ENCODE measurements at regions not wholly inside any gene's neighbourhood (a gene's known extent, or its start where the extent isn't known, plus 50 kb on each side); places are given as distances from the start of the nearest gene placed in this dataset.
"Not testable (repeated sequence)": the region's sequence is repeated elsewhere in the genome, so short reads cannot be mapped to it uniquely, and the experiment has no call there.

DNA sequence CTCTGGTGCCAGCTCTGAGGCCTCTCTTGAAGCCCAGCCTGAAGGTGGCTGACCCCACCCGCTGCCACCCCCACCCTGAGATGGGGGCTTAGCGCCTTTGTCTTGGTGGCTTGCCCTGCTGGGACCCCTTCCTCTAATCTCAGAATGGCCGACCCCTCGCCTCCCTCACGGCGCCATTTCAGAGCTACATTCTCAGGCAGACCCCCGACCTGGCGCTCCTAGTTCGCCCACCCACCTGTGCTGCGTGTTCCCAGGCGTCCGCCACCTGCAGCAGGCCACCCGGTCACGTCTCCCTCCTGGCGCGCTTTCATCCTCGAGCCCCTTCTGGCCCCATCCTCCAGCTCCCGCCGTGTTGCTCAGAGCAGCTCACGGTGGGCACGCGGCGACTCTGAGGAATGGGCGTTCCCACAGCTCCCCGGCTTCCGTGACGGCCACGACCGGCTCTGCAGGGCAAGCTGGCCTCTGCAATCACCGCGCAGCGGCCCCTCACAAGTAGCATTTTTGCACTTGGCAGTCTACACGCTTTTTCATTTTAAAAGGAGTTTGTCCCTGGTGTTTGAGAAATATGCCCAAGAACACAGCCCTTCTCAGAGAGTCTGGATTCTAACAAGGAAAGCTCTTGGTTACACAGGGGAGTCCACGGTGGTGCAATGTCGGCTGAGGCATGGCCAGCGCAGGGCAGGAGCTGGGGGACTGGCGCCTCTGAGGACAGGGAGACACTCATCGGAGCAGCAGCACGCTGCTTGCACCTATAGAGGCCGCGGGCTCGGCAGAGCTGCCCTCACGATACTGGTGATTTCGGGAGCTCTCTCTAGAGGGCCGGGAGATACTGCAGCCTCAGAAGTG lies 105.7 kb upstream of the C14orf180 start:
- ATAC-seq (ENCODE audit: low read depth in 2 of 2) (no peak), DNase-seq (no peak)
- H3K4me3 Mint-ChIP-seq, result no peak overlapping the region
- peaks cover 0 to 9% (median 3%) of the 10 kb centered on the region in 3 donors for H3K4me1 Mint-ChIP-seq
- peaks cover 23 to 29% (median 28%) of the 10 kb centered on the region in 3 donors for H3K27me3 Mint-ChIP-seq
- H3K27ac Mint-ChIP-seq, result peak overlapping the region in 1 of 6 donors; percentile 6
- H3K9me3 Mint-ChIP-seq, result peaks cover 0 to 9% (median 0%) of the 10 kb centered on the region in 7 donors
- no peaks in the 10 kb centered on the region for H3K36me3 Mint-ChIP-seq

DNA sequence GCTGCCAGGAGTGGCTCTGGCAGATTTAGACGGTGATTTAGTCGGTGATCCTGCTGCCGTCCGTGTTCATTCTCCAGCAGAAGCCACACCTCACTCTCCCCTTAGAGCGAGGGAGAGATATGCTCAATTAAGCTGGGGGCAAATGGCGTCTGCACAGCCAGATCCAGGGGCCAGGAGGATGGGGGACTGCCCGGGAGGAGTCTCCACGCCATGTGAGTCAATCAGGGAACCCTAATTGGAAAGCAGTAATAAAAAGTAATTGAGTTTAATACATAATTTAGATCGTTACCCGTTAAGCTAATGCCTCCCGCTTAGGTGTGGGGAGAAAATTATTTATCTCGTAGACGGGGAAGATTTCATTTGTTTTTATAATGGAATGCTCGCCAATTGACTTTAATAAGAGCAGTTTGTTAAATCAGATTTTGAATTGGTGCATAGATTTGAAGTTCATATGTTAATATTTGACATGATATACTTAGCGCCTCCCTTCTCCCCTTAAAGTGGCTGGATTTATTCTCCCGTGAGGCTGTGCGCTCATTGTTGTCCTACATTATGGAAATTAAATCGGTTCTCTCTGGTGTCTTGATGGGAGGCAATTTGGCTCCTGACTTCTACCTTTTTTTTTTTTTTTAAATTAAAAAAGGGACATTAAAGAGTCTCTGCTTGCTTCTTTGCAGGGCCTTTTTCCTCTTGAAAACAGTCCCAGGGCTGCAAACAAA lies 104.9 kb upstream of the C14orf180 start:
- H3K27ac Mint-ChIP-seq, result no peak overlapping the region
- no peaks in the 10 kb centered on the region for H3K36me3 Mint-ChIP-seq
- H3K4me1 Mint-ChIP-seq, result peaks cover 0 to 9% (median 3%) of the 10 kb centered on the region in 3 donors
- H3K27me3 Mint-ChIP-seq, result peaks cover 20 to 36% (median 28%) of the 10 kb centered on the region in 3 donors
- no peak overlapping the region for H3K4me3 Mint-ChIP-seq
- ATAC-seq (ENCODE audit: low read depth in 2 of 2) (no peak), DNase-seq (no peak)
- peaks cover 0 to 9% (median 0%) of the 10 kb centered on the region in 7 donors for H3K9me3 Mint-ChIP-seq

DNA sequence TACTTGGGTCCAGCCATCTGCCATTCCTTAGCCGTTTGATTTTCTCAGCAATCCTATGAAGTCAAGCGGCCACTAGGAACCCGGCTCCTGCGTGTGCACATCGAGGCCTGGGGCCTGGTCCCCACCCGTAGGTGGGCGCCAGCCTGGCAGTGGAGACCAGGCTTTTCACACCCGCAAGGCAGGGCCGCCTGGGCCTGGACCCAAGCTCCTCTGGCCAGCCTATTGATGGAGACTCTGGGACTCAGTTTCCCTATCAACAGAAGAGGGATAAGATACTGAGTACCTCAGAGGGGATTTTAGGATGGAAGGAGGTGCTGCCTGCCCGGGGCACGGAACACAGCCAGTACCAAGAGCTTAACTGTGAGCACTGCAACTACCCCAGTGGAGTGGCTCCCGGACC lies 104.3 kb upstream of the C14orf180 start:
- Mint-ChIP-seq H3K36me3 (no peaks in the 10 kb centered on the region), H3K4me3 (no peak overlapping the region), H3K27ac (no peak overlapping the region), H3K9me3 (peaks cover 0 to 9% (median 2%) of the 10 kb centered on the region in 7 donors), H3K27me3 (peaks cover 15 to 36% (median 28%) of the 10 kb centered on the region in 3 donors), H3K4me1 (peaks cover 0 to 9% (median 3%) of the 10 kb centered on the region in 3 donors)
- ATAC-seq (ENCODE audit: low read depth in 2 of 2), result no peak
- DNase-seq, result no peak

DNA sequence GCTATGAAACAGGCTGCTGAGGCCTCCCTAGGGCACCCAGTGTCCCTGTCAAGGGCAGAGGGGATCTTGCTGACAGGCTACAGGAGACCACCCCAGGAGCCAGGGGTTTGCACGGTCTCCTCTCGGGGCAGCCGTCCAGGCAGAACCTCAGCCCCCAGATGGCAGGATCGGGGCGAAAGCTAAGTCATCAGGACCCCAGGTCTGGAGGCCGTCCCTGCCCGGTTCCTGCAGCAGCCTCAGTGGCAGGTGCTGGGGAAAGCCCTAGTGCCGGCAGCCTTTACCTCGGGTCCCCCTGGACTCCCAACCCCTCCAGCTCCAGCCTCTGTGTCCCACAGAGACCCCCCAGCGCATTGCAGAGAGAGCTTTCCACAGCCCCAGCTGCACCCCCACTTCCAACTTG lies 103.8 kb upstream of the C14orf180 start:
- DNase-seq, result no peak
- Mint-ChIP-seq H3K36me3 (peaks cover 0 to 2% of the 10 kb centered on the region in 2 donors), H3K27me3 (peaks cover 13 to 36% (median 28%) of the 10 kb centered on the region in 3 donors), H3K4me1 (peaks cover 0 to 9% (median 3%) of the 10 kb centered on the region in 3 donors), H3K9me3 (peaks cover 0 to 13% (median 2%) of the 10 kb centered on the region in 7 donors), H3K4me3 (no peak overlapping the region), H3K27ac (no peak overlapping the region)
- ATAC-seq (ENCODE audit: low read depth in 2 of 2), result no peak

DNA sequence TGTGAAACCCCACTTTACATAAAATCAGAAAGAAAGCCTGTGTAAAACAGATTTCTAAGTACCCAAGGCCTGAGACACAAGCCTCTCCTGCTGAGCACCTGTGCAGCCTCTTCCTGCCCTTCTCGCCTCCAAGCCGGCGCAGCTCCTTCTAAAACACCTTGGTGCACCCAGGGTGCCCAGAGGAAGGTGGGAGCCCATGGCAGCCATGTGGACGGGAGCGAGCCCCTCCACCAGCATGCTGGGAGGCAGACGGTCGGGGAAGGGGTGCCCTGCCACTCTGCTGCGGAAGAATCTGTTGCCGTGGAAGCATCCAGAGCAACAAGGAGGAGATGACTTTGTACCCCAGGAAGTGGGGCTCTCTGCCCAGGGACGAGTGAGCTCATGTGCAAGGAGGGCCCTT lies 103.1 kb upstream of the C14orf180 start:
- no peak overlapping the region for H3K4me3 Mint-ChIP-seq

DNA sequence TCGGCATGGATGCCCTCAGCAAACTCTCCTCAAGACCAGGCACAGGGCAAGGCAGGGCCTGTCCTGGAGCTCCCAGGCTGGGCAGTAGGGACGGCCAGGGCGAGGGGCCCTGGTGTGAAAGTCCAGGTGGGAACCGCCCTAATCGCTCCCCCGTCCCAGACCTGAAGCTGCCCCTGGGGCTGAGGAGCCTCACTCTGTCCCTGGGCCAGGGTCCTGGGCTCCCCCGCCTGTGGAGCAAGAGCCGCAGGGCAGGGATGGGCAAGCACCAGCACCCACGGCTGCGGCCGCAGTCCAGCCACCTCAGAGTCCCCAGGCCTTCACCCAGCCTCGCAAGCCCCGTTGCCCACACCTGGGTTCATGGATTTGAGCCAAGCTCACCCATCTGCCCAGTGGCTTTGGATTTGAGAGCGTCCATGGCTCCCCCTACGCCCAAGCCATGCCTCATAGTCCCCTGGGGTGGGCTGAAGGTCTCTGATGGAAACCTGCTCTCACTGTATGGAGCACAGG lies 102.4 kb upstream of the C14orf180 start:
- H3K27me3 Mint-ChIP-seq, result peaks cover 6 to 31% (median 18%) of the 10 kb centered on the region in 3 donors
- no peak for ATAC-seq (ENCODE audit: low read depth in 2 of 2)
- H3K4me3 Mint-ChIP-seq, result no peak overlapping the region
- no peak overlapping the region for H3K27ac Mint-ChIP-seq
- peaks cover 0 to 15% of the 10 kb centered on the region in 2 donors for H3K36me3 Mint-ChIP-seq
- no peak for DNase-seq
- peaks cover 0 to under 1% (median 0%) of the 10 kb centered on the region in 3 donors for H3K4me1 Mint-ChIP-seq
- H3K9me3 Mint-ChIP-seq, result peaks cover 7 to 17% (median 15%) of the 10 kb centered on the region in 7 donors

More for the DNA sequence above, 103.1 kb upstream of the C14orf180 start:
- ATAC-seq (ENCODE audit: low read depth in 2 of 2) (no peak), DNase-seq (no peak)
- Mint-ChIP-seq H3K4me1 (peaks cover 0 to 7% (median 3%) of the 10 kb centered on the region in 3 donors), H3K36me3 (peaks cover 0 to 8% of the 10 kb centered on the region in 2 donors), H3K27ac (no peak overlapping the region), H3K9me3 (peaks cover 4 to 17% (median 8%) of the 10 kb centered on the region in 7 donors), H3K27me3 (peaks cover 13 to 39% (median 25%) of the 10 kb centered on the region in 3 donors)

DNA sequence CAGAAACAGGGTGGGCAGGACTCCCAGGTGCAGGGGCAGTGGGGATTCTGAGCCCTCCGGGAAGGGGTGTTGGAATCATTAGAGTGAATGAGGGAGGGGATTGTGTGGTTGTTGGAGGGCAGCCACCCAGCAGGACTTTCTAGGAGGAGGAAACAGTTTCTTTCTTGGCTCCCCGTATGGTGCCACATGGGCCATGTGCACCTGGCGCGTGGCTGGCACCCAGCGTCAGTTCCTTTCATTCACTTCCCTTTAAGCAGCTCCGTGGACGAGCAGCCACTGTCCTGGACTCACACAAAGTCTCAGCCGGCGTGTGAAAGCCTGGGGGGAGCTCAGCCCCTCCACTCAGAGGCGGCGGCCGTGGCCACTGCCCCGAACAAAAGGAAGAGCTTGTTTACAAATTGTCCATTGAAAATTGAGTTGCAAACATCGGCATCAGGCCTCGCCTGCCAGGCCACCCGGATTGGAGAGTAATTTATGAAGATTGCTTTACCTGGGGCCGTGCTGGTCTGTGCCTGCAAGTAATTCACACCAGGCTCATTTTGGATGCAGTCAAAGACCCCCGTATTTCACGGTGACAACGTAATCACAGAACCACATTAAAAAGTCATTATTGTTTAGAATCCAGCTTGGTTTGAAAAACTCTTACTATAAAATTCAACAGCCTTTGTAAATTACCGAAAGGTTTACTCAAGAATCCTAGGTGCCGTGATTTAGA lies 101.7 kb upstream of the C14orf180 start:
- H3K27me3 Mint-ChIP-seq, result peaks cover 5 to 32% (median 14%) of the 10 kb centered on the region in 3 donors
- peak overlapping the region in 1 of 8 donors; percentile 56 for H3K4me3 Mint-ChIP-seq
- H3K9me3 Mint-ChIP-seq, result peaks cover 8 to 24% (median 17%) of the 10 kb centered on the region in 7 donors
- peaks cover under 1 to 18% of the 10 kb centered on the region in 2 donors for H3K36me3 Mint-ChIP-seq
- DNase-seq, result no peak
- H3K4me1 Mint-ChIP-seq, result no peaks in the 10 kb centered on the region
- no peak overlapping the region for H3K27ac Mint-ChIP-seq
- ATAC-seq (ENCODE audit: low read depth in 2 of 2), result no peak

DNA sequence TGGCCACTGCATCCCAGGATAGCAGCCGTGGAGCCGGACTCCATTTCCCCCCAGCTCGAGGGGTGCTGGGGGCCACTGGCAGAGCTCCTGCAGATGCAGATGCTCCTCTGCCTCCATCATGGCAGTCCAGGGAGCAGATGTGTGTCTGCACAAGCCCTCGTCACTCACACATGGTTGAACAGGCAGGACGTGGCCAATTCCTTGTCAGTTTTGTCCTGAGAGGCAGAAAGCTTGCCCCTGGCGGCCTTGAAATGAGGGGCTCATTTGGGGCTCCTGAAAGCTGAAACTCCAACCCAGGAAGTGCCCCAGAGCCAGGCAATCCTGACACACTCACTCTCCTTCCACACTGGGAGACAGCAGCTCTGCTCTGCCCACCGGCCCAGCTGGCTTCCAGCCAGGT lies 100.9 kb upstream of the C14orf180 start:
- peaks cover 11 to 33% (median 22%) of the 10 kb centered on the region in 3 donors for H3K27me3 Mint-ChIP-seq
- peaks cover 7 to 26% of the 10 kb centered on the region in 2 donors for H3K36me3 Mint-ChIP-seq
- no peaks in the 10 kb centered on the region for H3K4me1 Mint-ChIP-seq
- ATAC-seq (ENCODE audit: low read depth in 2 of 2), result no peak
- H3K9me3 Mint-ChIP-seq, result peaks cover 12 to 31% (median 23%) of the 10 kb centered on the region in 7 donors
- H3K4me3 Mint-ChIP-seq, result peak overlapping the region in 1 of 8 donors; percentile 3
- H3K27ac Mint-ChIP-seq, result no peak overlapping the region
- no peak for DNase-seq

DNA sequence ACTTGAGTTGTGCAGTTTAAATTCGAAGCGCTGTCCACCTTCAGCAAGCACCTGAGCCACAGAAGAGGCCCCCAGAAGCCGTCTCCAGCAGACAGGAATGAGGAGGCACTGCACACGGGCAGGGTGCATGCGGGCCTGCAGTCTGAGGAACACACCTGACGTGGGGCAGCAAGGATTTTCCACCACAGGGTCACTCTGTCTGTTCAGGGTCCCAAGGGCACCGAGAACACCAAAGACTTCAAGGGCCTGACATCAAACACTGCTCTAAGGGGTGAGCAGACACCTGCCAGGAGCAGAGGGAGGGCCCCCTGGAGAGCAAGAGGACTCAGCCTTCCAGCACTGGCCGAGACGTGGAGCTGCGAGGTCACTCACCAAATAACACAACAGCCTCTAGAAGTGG lies 99.7 kb upstream of the C14orf180 start:
- no peak for DNase-seq
- Mint-ChIP-seq H3K4me1 (no peaks in the 10 kb centered on the region), H3K9me3 (peaks cover 14 to 40% (median 28%) of the 10 kb centered on the region in 7 donors), H3K4me3 (no peak overlapping the region), H3K36me3 (peaks cover 7 to 32% of the 10 kb centered on the region in 2 donors), H3K27me3 (peaks cover 11 to 31% (median 22%) of the 10 kb centered on the region in 3 donors), H3K27ac (no peak overlapping the region)
- no peak for ATAC-seq (ENCODE audit: low read depth in 2 of 2)

DNA sequence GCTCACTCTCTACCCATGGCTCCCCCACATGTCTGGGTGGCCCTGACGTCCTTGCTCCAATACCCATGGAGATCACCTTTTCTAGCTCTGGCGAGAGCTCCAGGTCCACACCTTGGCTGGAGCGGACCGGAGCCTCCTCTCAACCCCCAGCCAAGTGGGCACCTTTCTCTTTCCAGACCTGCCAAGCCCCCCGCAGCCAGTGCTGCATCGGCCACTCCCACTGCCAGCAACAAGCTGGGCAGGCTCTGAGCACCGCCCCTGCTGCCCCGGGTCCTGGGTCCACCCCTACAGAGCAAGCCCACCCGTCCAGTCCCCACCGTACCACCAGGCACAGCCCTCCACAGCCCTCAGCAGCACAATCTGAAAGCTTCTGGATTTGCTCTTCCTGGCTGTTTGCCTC lies 98.2 kb upstream of the C14orf180 start:
- no peaks in the 10 kb centered on the region for H3K4me1 Mint-ChIP-seq
- peak overlapping the region in 1 of 8 donors; percentile 83 for H3K4me3 Mint-ChIP-seq
- peaks cover 11 to 40% (median 30%) of the 10 kb centered on the region in 3 donors for H3K27me3 Mint-ChIP-seq
- no peak overlapping the region for H3K27ac Mint-ChIP-seq
- H3K9me3 Mint-ChIP-seq, result peaks cover 14 to 43% (median 28%) of the 10 kb centered on the region in 7 donors
- ATAC-seq (ENCODE audit: low read depth in 2 of 2), result no peak
- H3K36me3 Mint-ChIP-seq, result peaks cover 7 to 32% of the 10 kb centered on the region in 2 donors
- DNase-seq, result no peak

DNA sequence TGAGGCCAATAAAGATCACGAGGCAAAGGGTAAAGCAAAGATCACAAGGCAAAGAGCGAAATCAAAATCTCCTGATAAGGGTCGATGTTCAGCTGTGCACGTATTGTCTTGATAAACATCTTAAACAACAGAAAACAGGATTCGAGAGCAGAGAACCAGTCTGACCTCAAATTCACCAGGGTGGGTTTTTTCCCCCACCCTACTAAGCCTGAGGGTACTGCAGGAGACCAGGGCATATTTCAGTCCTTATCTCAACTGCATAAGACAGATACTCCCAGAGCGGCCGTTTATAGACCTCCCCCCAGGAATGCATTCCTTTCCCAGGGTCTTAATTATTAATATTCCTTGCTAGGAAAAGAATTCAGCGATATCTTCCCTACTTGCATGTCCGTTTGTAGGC lies 97.5 kb upstream of the C14orf180 start:
- ATAC-seq (ENCODE audit: low read depth in 2 of 2); H3K27ac Mint-ChIP-seq; DNase-seq; H3K4me3 Mint-ChIP-seq; H3K4me1 Mint-ChIP-seq: not testable (repeated sequence)
- H3K27me3 Mint-ChIP-seq, result peaks cover 11 to 47% (median 36%) of the 10 kb centered on the region in 3 donors
- H3K36me3 Mint-ChIP-seq, result peaks cover 7 to 32% of the 10 kb centered on the region in 2 donors
- H3K9me3 Mint-ChIP-seq, result peaks cover 14 to 43% (median 28%) of the 10 kb centered on the region in 7 donors

DNA sequence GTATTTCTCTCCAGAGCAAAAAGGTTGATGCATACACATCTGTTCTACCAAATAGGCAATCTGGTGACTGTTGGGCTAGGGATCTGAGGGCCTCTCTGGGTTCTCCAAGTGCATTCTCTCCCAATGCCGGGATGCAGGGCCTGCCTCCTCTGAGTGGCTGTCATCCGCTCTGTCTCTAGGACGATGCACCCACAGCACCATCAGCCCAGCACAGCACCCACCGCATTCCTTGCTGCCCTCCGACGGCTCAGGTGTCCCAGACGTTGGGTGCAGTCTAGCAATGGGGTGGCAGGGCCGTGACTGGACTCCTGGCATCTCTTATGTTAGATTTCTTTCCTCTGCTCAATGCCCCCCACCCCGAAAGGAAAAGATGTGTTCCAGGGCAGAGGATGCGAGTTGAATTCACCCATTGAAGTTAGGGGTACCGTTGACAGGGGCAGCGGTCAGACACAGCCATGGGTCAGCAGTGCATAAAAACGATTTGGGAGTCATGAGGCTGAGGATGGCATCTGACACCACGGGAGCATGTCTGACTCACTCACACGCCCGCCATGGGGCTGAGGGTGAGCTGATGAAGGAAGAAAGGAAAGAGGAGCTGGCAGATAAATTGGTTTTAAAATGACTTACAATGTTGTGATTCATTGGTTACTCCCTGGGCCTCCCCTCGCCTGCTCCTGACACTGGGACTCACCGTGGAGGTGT lies 93.2 kb upstream of the C14orf180 start:
- no peak overlapping the region for H3K27ac Mint-ChIP-seq
- H3K4me1 Mint-ChIP-seq, result no peaks in the 10 kb centered on the region
- H3K4me3 Mint-ChIP-seq, result peak overlapping the region in 1 of 8 donors; percentile 16
- peaks cover 7 to 24% of the 10 kb centered on the region in 2 donors for H3K36me3 Mint-ChIP-seq
- DNase-seq, result no peak
- ATAC-seq (ENCODE audit: low read depth in 2 of 2), result no peak
- peaks cover 10 to 45% (median 26%) of the 10 kb centered on the region in 7 donors for H3K9me3 Mint-ChIP-seq
- H3K27me3 Mint-ChIP-seq, result peaks cover 22 to 49% (median 45%) of the 10 kb centered on the region in 3 donors

All from naive B cell (primary cell).